GM12891 (cell line): ENCODE measurements at regions not wholly inside any gene's neighbourhood (a gene's known extent, or its start where the extent isn't known, plus 50 kb on each side); places are given as distances from the start of the nearest gene placed in this dataset.
A peak's percentile ranks its signal among the peaks of the same experiment; 100 is the strongest.

ENCODE experiments used
- DNase-seq: peaks from one replicate; pipeline ENCODE4 v3.0.0; 2011; ENCODE audit warnings: low spot score; ENCODE audit not compliant: insufficient read length
- FAIRE-seq: peaks from 2 replicates; lab custom pipeline; 2011; peaks lifted over from hg19 to GRCh38; lab: Jason Lieb, UNC
- PAX5 ChIP-seq: IDR thresholded peaks from 2 replicates; pipeline ENCODE4 v1.6.1; 2011; ENCODE audit warnings: low read length, moderate library complexity, mild to moderate bottlenecking; ENCODE audit not compliant: insufficient read depth, severe bottlenecking
- POLR2A ChIP-seq: IDR thresholded peaks from 2 replicates; pipeline ENCODE4 v1.6.1; 2011; ENCODE audit warnings: low read depth, low read length, control low read depth
- POLR2AphosphoS5 ChIP-seq: IDR thresholded peaks from 2 replicates; pipeline ENCODE4 v1.6.1; 2011; ENCODE audit warnings: low read depth, low read length, control low read depth
- POU2F2 ChIP-seq: IDR thresholded peaks from 2 replicates; pipeline ENCODE4 v1.6.1; 2011; ENCODE audit warnings: low read depth, mild to moderate bottlenecking, control low read depth, low read length, moderate library complexity
- SPI1 ChIP-seq: IDR thresholded peaks from 2 replicates; pipeline ENCODE4 v1.6.1; 2011; ENCODE audit warnings: low read depth, low read length, control low read depth
- TAF1 ChIP-seq: IDR thresholded peaks from 2 replicates; pipeline ENCODE4 v1.6.1; 2011; ENCODE audit warnings: low read depth, low read length, control low read depth

- TF ChIP-seq TAF1 = no peak
- DNase-seq = no peak
- no peak for FAIRE-seq
Measured at GRCh38 chr7:136698977-136699376, 169.5 kb upstream of the CHRM2 start.

GRCh38 chr7:136698231-136698630 is 170.2 kb upstream of the CHRM2 start:
- no peak for DNase-seq
- TF ChIP-seq TAF1 = no peak
- no peak for TF ChIP-seq SPI1
- no peak for TF ChIP-seq POLR2AphosphoS5
- no peak for TF ChIP-seq POLR2A
- TF ChIP-seq PAX5 = no peak
- no peak for TF ChIP-seq POU2F2
- no peak for FAIRE-seq

GRCh38 chr7:136697271-136697670 is 171.2 kb upstream of the CHRM2 start:
- no peak for FAIRE-seq
- no peak for TF ChIP-seq POLR2A
- TF ChIP-seq PAX5 = no peak
- no peak for TF ChIP-seq POLR2AphosphoS5
- TF ChIP-seq SPI1 = no peak
- no peak for TF ChIP-seq POU2F2
- TF ChIP-seq TAF1 = no peak
- no peak for DNase-seq

- FAIRE-seq (no peak), DNase-seq (no peak)
- TF ChIP-seq POU2F2 (no peak), POLR2A (no peak), TAF1 (no peak), SPI1 (no peak), PAX5 (no peak), POLR2AphosphoS5 (no peak)
Measured at GRCh38 chr7:136693166-136694119, 175.0 kb upstream of the CHRM2 start.

- FAIRE-seq (no peak), DNase-seq (no peak)
- TF ChIP-seq POLR2AphosphoS5 (no peak), PAX5 (no peak), POLR2A (no peak), POU2F2 (no peak), TAF1 (no peak), SPI1 (no peak)
Measured at GRCh38 chr7:136692221-136692620, 176.2 kb upstream of the CHRM2 start.

GRCh38 chr7:136688601-136689000 is 179.9 kb upstream of the CHRM2 start:
- FAIRE-seq = no peak
- no peak for DNase-seq
- TF ChIP-seq TAF1 (no peak), PAX5 (no peak), SPI1 (no peak), POU2F2 (no peak), POLR2A (no peak), POLR2AphosphoS5 (no peak)

GRCh38 chr7:136687693-136688322 is 180.6 kb upstream of the CHRM2 start:
- FAIRE-seq (no peak), DNase-seq (no peak)
- TF ChIP-seq SPI1 (no peak), POLR2A (no peak), POU2F2 (no peak), PAX5 (no peak), POLR2AphosphoS5 (no peak), TAF1 (no peak)

- FAIRE-seq (no peak), DNase-seq (no peak)
- TF ChIP-seq PAX5 (no peak), SPI1 (no peak), POU2F2 (no peak), POLR2AphosphoS5 (no peak), TAF1 (no peak), POLR2A (no peak)
Measured at GRCh38 chr7:136685501-136686173, 182.8 kb upstream of the CHRM2 start.

GRCh38 chr7:136677471-136678365 is 190.7 kb upstream of the CHRM2 start:
- peak; percentile 40 for FAIRE-seq
- no peak for DNase-seq

More at GRCh38 chr7:136677471-136678365, 190.7 kb upstream of the CHRM2 start:
- TF ChIP-seq TAF1 = no peak
- TF ChIP-seq PAX5 = no peak
- no peak for TF ChIP-seq POLR2AphosphoS5
- peak; percentile 75 for TF ChIP-seq SPI1
- no peak for TF ChIP-seq POU2F2
